HG02885 (cell line): ENCODE measurements at regions not wholly inside any gene's neighbourhood (a gene's known extent, or its start where the extent isn't known, plus 50 kb on each side); places are given as distances from the start of the nearest gene placed in this dataset.
A peak's percentile ranks its signal among the peaks of the same experiment; 100 is the strongest.

ENCODE experiments used
- ATAC-seq: cut with Tn5 transposase; IDR thresholded peaks from one replicate; pipeline ENCODE4 v1.9.1; 2021; ENCODE audit warnings: mild to moderate bottlenecking; ENCODE audit not compliant: unreplicated experiment, poor library complexity

DNA sequence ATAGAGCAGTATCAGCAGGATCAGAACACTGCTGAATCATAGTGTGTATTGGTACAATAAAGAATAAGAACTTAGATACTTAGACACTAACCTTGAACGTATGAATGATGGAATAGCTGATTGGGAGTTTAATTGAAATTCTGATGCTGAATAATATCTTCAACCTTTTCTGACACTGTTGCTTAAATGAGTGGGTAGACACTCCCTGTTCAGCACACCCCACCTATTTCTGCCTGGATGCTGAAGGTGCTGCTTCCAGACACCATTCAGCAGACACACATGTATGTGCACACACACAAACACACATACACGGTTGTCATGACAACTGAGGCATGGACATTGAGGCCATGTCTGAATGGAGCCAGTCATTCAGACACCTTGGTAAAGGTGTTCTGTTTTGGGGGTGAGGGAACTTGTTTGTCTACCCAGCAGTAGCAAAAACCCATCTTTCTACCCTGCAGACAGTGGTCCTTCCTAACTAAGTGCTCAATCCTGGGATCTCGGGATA lies 54.3 kb downstream of the TMEM215 start:
- ATAC-seq = no peak

DNA sequence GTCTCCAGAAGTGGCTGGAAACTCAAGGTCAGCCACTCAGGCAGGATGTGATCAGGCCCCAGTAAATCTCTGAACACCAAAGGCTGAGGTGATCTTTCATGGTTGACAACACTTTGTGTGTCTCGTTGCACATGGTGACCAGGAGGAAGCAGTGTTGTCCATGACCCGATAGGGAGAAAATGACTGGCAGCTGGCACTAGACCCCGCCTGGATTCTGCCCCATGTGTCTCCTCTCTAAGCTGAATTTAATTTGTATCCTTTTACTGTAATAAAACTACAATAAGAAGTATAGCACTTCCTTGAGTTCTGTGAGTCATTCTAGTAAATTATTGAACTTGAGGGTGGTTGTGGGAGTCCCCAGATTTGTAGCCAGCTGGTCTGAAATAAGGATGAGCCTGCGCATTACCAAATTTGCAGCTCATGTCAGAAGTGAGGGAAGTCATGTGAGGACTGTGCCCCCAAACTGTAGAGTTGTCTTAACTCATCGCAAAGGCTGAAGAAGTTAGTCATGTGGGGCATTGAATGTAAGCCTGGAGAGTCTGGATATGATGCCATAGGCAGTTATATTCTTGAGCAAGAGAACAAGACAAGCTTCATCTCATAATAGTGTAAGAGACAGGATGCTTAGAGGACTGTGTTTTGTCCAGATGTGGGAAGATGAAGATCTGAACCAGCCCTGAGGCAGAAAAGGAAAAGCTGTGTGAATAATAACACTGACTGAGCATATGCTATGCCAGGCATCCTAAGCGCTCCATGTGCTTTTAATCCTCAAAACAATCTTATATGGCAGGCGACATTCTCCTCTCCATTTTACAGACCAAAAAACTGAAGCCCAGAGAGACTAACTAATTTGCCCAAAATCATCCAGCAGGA lies 55.9 kb downstream of the TMEM215 start:
- no peak for ATAC-seq

- ATAC-seq = no peak
Measured at GRCh38 chr9:32841314-32841713, 58.0 kb downstream of the TMEM215 start.

DNA sequence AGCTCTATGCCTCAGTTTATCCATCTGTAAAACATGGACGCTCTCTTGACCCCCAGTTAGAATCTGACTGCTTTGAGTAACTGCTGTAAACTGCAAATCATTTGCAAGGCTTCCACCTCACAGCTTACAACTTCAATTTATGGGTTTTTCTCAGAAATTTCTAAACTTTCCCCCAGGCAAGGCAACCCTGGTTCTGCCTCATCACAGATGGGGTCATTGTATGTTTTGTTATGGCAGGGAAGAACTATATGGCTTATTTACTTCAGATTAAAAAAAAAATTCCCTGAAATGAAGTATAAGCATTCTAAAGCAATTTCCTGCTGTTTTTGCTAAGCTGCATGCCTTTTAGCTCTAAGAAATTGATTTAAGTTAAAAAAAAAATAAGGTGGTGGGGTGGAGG lies 60.0 kb downstream of the TMEM215 start:
- ATAC-seq = no peak

DNA sequence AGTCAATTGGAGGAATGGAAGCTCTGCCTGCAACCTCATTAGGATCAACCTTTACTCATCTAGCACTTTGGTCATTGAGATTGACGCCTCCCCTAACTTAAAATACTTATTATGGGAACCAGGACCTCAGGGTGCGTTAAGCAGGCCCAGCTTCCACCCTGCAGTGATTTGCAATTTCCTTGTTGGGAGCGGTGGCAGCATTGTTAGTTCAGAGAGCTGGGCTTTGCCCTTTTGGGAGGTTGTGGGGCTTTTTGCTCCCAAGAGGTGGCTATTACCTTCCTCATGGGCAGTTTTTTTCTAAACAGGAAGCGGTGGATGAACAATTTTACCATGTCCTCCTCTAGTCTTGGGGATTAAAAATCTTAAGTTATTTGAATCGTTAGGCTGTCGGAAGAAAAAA lies 60.9 kb downstream of the TMEM215 start:
- no peak for ATAC-seq

DNA sequence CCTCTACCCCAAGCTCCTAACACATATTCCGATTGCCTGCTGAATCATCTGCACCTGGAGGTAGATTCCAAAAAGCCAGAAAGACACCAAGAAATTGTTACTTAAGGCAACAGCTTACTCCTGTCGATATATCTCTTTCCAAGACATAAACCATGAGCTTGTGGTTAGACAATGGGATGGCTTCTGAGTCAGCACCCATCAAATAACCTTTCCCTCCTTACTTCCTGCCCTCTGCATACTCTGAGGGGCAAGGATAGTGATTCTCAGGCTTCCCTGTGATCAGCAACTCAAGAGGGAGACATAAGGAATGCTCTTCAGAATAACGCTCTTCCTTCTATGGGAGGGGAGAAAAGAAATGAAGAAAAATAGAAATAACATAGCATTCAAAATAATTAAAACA lies 70.9 kb downstream of the TMEM215 start:
- no peak for ATAC-seq

GRCh38 chr9:32855752-32856151 lies 72.4 kb downstream of the TMEM215 start:
- ATAC-seq = no peak

- no peak for ATAC-seq
Measured at GRCh38 chr9:32863291-32863690, 80.0 kb downstream of the TMEM215 start.

- no peak for ATAC-seq
Measured at GRCh38 chr9:32864971-32865370, 81.6 kb downstream of the TMEM215 start.

- no peak for ATAC-seq
Measured at GRCh38 chr9:32866273-32866672, 82.9 kb downstream of the TMEM215 start.

GRCh38 chr9:32867026-32867425 lies 83.7 kb downstream of the TMEM215 start:
- ATAC-seq = no peak

DNA sequence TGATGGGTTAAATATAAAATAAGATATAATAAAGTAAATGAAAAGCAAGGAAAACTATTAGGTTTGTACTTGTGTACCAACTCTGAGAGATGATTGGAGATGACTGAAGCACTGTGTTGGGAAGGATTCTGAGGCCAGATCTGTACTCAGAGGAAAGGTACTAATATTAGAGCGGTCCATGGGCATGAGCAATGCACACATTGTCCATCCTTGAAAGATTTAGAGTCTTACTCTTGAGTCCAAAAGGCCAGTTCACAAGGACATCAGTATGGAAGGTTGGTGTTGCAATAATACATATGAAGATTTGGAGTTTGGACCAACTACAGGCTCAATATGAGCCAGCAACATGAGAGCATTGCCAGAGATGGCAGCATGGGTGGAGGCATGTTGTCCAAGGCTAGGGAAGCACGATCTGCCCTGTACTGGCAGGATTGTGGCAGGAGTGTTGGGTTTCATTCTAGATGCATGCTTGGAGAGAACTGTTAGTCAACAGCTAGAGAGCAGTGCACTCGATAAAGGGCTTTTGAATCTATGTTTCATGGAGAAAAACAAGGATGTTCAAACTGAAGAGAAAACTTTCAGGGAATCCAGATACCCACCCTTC lies 84.4 kb downstream of the TMEM215 start:
- no peak for ATAC-seq

DNA sequence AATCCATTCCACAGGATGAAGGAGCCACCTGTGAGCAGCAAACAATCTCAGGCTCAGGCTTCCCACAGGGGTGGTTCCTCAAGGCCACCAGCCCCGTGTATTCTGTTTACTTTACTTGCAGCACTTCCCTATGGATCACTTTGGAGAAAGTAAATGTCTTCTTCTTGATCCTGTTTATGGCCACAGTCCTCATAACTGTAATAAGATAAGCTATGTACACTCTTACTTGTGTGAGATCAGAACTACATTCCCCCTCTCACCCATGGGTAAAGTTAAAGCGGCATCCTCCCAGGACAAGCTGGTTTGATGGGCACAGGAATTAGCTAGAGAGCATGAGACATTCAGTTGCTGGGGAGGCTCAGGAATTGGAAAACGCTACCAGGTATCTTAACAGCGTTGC lies 86.1 kb downstream of the TMEM215 start:
- no peak for ATAC-seq

GRCh38 chr9:32873131-32873530 lies 89.8 kb downstream of the TMEM215 start:
- ATAC-seq = no peak

DNA sequence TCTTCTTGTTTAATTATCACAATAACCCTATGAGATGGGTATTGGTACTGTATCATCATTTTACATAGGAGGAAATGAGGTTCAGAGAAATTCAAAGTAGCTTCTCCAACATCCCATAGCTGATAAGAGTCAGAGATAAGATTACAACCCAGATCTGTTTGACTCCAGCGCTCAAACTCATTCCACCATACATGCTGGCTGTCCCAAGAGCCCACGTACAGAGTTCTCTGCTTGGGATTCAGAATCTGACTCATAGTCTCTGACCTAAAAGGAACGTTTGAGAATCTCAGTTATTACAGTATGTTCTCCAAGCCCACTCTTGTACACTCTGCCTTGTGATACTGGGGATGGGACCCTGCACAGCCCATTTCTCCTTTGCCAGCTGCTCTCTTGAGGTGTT lies 90.2 kb downstream of the TMEM215 start:
- no peak for ATAC-seq

DNA sequence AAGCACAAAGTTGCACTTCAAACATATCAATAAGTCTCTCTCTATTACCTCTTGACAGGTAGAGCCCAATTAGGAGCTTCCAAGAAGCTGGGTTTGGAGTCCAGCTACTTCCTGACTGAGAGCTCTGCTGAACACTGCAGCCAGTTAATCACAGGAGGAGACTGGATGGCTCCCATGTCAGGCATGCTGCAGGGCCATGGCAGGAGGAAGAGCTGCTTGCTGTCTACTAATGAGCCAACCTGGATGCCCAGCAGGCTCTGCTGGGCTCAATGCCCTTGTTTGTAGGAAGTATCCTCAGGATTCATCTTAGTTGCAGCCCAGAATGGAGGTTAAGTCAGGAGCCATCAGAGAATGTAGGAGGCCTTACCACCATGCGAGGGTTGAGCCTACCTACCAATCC lies 91.9 kb downstream of the TMEM215 start:
- no peak for ATAC-seq

DNA sequence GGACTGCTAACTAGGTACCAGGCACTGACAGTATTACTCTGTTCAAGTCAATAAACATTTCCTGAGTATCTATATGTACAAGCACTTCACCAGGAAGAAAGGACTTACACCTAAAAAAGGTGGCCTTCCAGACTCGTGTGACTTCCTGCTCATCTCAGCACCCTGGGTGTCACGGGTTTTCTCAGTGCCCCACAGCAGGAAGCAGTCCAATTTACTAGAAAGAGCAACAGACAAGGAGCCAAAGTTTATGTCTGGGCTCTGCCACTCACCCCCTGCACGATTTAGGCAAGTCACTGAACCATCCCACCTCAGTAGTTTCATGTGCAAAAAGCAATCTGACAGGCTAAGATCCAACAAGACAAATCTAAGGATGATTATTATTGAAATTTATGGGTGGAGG lies 92.4 kb downstream of the TMEM215 start:
- ATAC-seq = no peak

GRCh38 chr9:32877103-32877502 lies 93.8 kb downstream of the TMEM215 start:
- no peak for ATAC-seq

DNA sequence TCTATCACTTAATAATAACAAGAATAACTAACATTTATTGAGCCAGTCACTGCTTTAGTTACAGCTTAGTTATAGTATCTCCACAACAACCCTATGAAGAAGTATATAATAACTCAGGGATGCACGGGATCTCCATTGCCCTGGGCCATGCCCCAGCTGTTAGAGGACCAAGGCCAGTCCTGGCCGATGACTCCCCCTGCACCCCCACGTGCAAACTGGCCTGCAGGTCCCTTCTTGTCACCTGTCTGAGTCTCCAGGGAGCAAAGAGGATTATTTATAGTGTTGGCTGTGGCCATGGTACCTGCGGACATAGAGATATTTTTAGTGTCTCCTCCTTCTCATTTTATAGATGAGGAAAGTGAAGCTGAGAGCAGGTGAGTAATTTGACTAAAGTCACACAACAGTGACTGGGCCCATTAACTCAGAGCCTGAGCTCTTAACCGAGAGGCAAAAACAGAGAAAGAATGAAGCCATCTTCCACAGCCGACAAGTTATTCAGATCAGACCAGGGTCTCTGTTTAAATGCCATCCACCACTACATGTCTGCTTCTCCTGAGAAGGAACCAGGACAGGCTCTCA lies 94.4 kb downstream of the TMEM215 start:
- peak; percentile 75 for ATAC-seq

DNA sequence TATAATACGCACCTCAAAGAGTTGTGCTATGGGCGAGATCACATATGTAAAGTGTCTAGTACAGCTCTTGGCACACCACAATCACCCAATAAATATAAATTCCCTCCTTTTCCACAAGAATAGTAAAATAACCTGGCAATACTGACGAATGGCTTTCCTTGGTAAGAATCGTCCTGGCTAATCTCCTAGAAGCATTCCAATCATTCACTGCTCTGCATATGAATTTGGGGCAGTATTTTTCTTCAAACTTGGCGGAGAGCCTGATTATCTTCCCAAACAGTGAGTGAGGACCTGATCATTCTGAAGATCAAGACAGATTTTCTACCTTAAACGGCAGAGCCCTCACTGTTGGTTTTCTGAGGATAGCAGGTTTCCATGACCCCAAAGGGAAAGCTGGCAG lies 96.0 kb downstream of the TMEM215 start:
- ATAC-seq = no peak

DNA sequence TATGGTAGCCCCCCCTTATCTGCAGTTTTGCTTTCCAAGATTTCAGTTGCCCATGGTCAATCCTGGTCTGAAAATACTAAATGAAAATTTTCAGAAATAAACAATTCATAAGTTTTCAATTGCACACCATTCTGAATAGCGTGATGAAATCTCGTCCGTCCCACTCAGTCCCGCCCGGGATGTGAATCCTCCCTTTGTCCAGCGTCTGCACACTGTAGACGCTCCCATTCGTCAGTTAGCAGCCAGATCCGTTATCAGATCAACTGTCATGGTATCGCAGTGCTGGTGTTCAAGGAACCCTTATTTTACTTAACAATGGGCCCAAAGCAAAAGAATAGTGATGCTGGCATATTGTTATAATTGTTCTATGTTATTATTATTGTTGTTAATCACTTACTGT lies 98.6 kb downstream of the TMEM215 start:
- no peak for ATAC-seq
